Upper lobe of left lung (tissue), 6 donors: ENCODE measurements at regions not wholly inside any gene's neighbourhood (a gene's known extent, or its start where the extent isn't known, plus 50 kb on each side); places are given as distances from the start of the nearest gene placed in this dataset.

Source experiments
- ATAC-seq, 2 donors: fragments of 200-7000 bp; cut with Tn5 transposase; one replicate each; pipeline ENCODE4 v1.9.1; 2022; ENCODE audit warnings: mild to moderate bottlenecking in 2 of 2, moderate library complexity in 2 of 2; ENCODE audit not compliant: low FRiP score in 2 of 2
- DNase-seq, 2 donors: peaks; one replicate each; pipeline ENCODE4 v3.0.0-alpha.2; 2019 to 2020
- H3K27ac ChIP-seq, 4 donors: fragments of 200-600 bp; sonication (generic); one replicate each; pipeline ENCODE4 v1.5.1; 2016 to 2019
- H3K27me3 ChIP-seq, 4 donors: fragments of 200-600 bp; sonication (generic); one replicate each; pipeline ENCODE4 v1.5.1; 2017 to 2019
- H3K36me3 ChIP-seq, 4 donors: fragments of 200-600 bp; sonication (generic); one replicate each; pipeline ENCODE4 v1.5.1; 2016 to 2019
- H3K4me1 ChIP-seq, 4 donors: fragments of 200-600 bp; sonication (generic); one replicate each; pipeline ENCODE4 v1.5.1; 2018 to 2019
- H3K4me3 ChIP-seq, 4 donors: fragments of 200-600 bp; sonication (generic); one replicate each; pipeline ENCODE4 v1.5.1; 2017 to 2019; ENCODE audit warnings: mild to moderate bottlenecking in 2 of 4, moderate library complexity in 1 of 4
- H3K9me3 ChIP-seq, 4 donors: fragments of 200-600 bp; sonication (generic); one replicate each; pipeline ENCODE4 v1.5.1; 2018 to 2019
- CTCF ChIP-seq, 6 experiments: fragments of 450-650 bp in 4 of 6; fragments of 200-600 bp in 2 of 6; sonication (generic) in 2 of 6; IDR thresholded peaks; one replicate each; pipeline ENCODE4 v1.5.1; 2016 to 2019; ENCODE audit warnings: antibody characterized with exemption in 6 of 6
- EP300 ChIP-seq, 4 donors: sonication (generic); formaldehyde crosslinking; IDR thresholded peaks; one replicate each; pipeline ENCODE4 v1.5.1; 2017; ENCODE audit warnings: antibody characterized with exemption in 4 of 4, control low read depth in 2 of 4
- POLR2A ChIP-seq, 4 donors: fragments of 450-650 bp; IDR thresholded peaks; one replicate each; pipeline ENCODE4 v1.5.1; 2016 to 2017; ENCODE audit warnings: antibody characterized with exemption in 4 of 4, mild to moderate bottlenecking in 2 of 4
- POLR2AphosphoS5 ChIP-seq, 2 donors: sonication (generic); formaldehyde crosslinking; IDR thresholded peaks; one replicate each; pipeline ENCODE4 v1.5.1; 2017; ENCODE audit warnings: antibody characterized with exemption in 2 of 2
- WGBS, 2 donors: methylation state at CpG; one replicate each; pipeline ENCODE4 v1.1.5; 2017 to 2018; 5-methylcytosine and 5-hydroxymethylcytosine counted together
- donor health status: DM: no; HTN: no; CAD: no; lungs with moderate emphysema.
- donor health status: DM: no; HTN: yes; CAD: no; lungs with severe emphysema.

- no peak overlapping the region for H3K27ac ChIP-seq
- WGBS, 2 donors, result 75 to 78% methylated on average over 3 of the region's 3 CpGs
- H3K9me3 ChIP-seq, result no peaks in the 10 kb centered on the region
- no peak for TF ChIP-seq POLR2AphosphoS5 (IDR thresholded peaks at IDR 0.05)
- TF ChIP-seq EP300 (IDR thresholded peaks at IDR 0.05), result no peak
- no peak for TF ChIP-seq POLR2A (IDR thresholded peaks at IDR 0.05)
- TF ChIP-seq CTCF (IDR thresholded peaks at IDR 0.05), result no peak
- no peaks in the 10 kb centered on the region for H3K36me3 ChIP-seq
- ATAC-seq (no peak), DNase-seq (no peak)
- H3K4me1 ChIP-seq, result no peaks in the 10 kb centered on the region
- no peaks in the 10 kb centered on the region for H3K27me3 ChIP-seq
- H3K4me3 ChIP-seq, result no peak overlapping the region
Measured at GRCh38 chr11:45597097-45597496, 68.3 kb downstream of the CHST1 start.

GRCh38 chr11:45596571-45596970 lies 68.9 kb downstream of the CHST1 start:
- Histone ChIP-seq H3K36me3 (no peaks in the 10 kb centered on the region), H3K4me3 (no peak overlapping the region), H3K27ac (no peak overlapping the region), H3K4me1 (no peaks in the 10 kb centered on the region), H3K9me3 (no peaks in the 10 kb centered on the region), H3K27me3 (no peaks in the 10 kb centered on the region)
- DNase-seq (no peak), ATAC-seq (no peak)
- WGBS, 2 donors, result 65 to 73% methylated on average over 6 of the region's 6 CpGs
- TF ChIP-seq EP300 (IDR thresholded peaks at IDR 0.05) (no peak), POLR2A (IDR thresholded peaks at IDR 0.05) (no peak), CTCF (IDR thresholded peaks at IDR 0.05) (no peak), POLR2AphosphoS5 (IDR thresholded peaks at IDR 0.05) (no peak)

GRCh38 chr11:45593992-45594391 lies 71.4 kb downstream of the CHST1 start:
- Histone ChIP-seq H3K9me3 (no peaks in the 10 kb centered on the region), H3K36me3 (no peaks in the 10 kb centered on the region), H3K27me3 (no peaks in the 10 kb centered on the region), H3K4me1 (no peaks in the 10 kb centered on the region), H3K4me3 (no peak overlapping the region), H3K27ac (no peak overlapping the region)
- ATAC-seq, result no peak
- DNase-seq, result no peak
- 89 to 90% methylated on average over 4 of the region's 4 CpGs for WGBS, 2 donors
- TF ChIP-seq CTCF (IDR thresholded peaks at IDR 0.05) (no peak), POLR2A (IDR thresholded peaks at IDR 0.05) (no peak), EP300 (IDR thresholded peaks at IDR 0.05) (no peak), POLR2AphosphoS5 (IDR thresholded peaks at IDR 0.05) (no peak)

GRCh38 chr11:45592636-45593035 lies 72.8 kb downstream of the CHST1 start:
- WGBS, 2 donors, result 63 to 76% methylated on average over 6 of the region's 6 CpGs
- no peak overlapping the region for H3K4me3 ChIP-seq
- DNase-seq, result no peak
- H3K27ac ChIP-seq, result no peak overlapping the region
- TF ChIP-seq EP300 (IDR thresholded peaks at IDR 0.05) (no peak), POLR2AphosphoS5 (IDR thresholded peaks at IDR 0.05) (no peak), POLR2A (IDR thresholded peaks at IDR 0.05) (no peak), CTCF (IDR thresholded peaks at IDR 0.05) (no peak)
- H3K4me1 ChIP-seq, result no peaks in the 10 kb centered on the region
- H3K27me3 ChIP-seq, result no peaks in the 10 kb centered on the region
- H3K9me3 ChIP-seq, result no peaks in the 10 kb centered on the region
- no peak for ATAC-seq
- H3K36me3 ChIP-seq, result no peaks in the 10 kb centered on the region

- Histone ChIP-seq H3K4me1 (no peaks in the 10 kb centered on the region), H3K27me3 (no peaks in the 10 kb centered on the region), H3K9me3 (no peaks in the 10 kb centered on the region), H3K36me3 (no peaks in the 10 kb centered on the region), H3K27ac (no peak overlapping the region), H3K4me3 (no peak overlapping the region)
- DNase-seq (no peak), ATAC-seq (no peak)
- no peak for TF ChIP-seq POLR2AphosphoS5 (IDR thresholded peaks at IDR 0.05)
- TF ChIP-seq POLR2A (IDR thresholded peaks at IDR 0.05), result no peak
- no peak for TF ChIP-seq CTCF (IDR thresholded peaks at IDR 0.05)
- TF ChIP-seq EP300 (IDR thresholded peaks at IDR 0.05), result no peak
- WGBS, 2 donors, result 64 to 65% methylated on average over 2 to 3 of the region's 3 CpGs
Measured at GRCh38 chr11:45590743-45591142, 74.7 kb downstream of the CHST1 start.
